Mesothelial cell of epicardium (in vitro differentiated cells): ENCODE measurements at regions not wholly inside any gene's neighbourhood (a gene's known extent, or its start where the extent isn't known, plus 50 kb on each side); places are given as distances from the start of the nearest gene placed in this dataset.

Experiments
- DNase-seq, 2 experiments: peaks; one replicate each; pipeline ENCODE4 v3.0.0; 2021; ENCODE audit warnings: low spot score in 2 of 2; ENCODE audit not compliant: unreplicated experiment in 2 of 2
- H3K27ac Mint-ChIP-seq: 2 replicates; pipeline ENCODE4 v1.8.0; 2021; ENCODE audit warnings: mixed read lengths
- H3K27me3 Mint-ChIP-seq: 2 replicates; pipeline ENCODE4 v1.8.0; 2021; ENCODE audit warnings: low read depth, mixed read lengths
- H3K36me3 Mint-ChIP-seq: 2 replicates; pipeline ENCODE4 v1.8.0; 2021; ENCODE audit warnings: mixed read lengths
- H3K4me1 Mint-ChIP-seq: 2 replicates; pipeline ENCODE4 v1.8.0; 2021; ENCODE audit warnings: mixed read lengths
- H3K4me3 Mint-ChIP-seq: 2 replicates; pipeline ENCODE4 v1.8.0; 2021; ENCODE audit warnings: mild to moderate bottlenecking, moderate library complexity, mixed read lengths
- H3K9me3 Mint-ChIP-seq: 2 replicates; pipeline ENCODE4 v1.8.0; 2021; ENCODE audit warnings: mixed read lengths
- TF ChIP-seq, protein P1 (sequence below): fragments of 200-600 bp; sonication (generic); IDR thresholded peaks from one replicate; pipeline ENCODE4 v1.5.0; 2021; ENCODE audit warnings: antibody characterized with exemption; ENCODE audit not compliant: unreplicated experiment

GRCh38 chr2:129443235-129443864 is 536.1 kb upstream of the RAB6C start:
- DNase-seq: no peak
- Mint-ChIP-seq H3K36me3 (no peaks in the 10 kb centered on the region), H3K4me1 (peaks cover 16% of the 10 kb centered on the region), H3K27ac (peak overlapping the region; percentile 40), H3K4me3 (no peak overlapping the region), H3K9me3 (no peaks in the 10 kb centered on the region), H3K27me3 (peaks cover 19% of the 10 kb centered on the region)
- TF ChIP-seq, protein P1, sequence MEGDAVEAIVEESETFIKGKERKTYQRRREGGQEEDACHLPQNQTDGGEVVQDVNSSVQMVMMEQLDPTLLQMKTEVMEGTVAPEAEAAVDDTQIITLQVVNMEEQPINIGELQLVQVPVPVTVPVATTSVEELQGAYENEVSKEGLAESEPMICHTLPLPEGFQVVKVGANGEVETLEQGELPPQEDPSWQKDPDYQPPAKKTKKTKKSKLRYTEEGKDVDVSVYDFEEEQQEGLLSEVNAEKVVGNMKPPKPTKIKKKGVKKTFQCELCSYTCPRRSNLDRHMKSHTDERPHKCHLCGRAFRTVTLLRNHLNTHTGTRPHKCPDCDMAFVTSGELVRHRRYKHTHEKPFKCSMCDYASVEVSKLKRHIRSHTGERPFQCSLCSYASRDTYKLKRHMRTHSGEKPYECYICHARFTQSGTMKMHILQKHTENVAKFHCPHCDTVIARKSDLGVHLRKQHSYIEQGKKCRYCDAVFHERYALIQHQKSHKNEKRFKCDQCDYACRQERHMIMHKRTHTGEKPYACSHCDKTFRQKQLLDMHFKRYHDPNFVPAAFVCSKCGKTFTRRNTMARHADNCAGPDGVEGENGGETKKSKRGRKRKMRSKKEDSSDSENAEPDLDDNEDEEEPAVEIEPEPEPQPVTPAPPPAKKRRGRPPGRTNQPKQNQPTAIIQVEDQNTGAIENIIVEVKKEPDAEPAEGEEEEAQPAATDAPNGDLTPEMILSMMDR: no peak

DNA sequence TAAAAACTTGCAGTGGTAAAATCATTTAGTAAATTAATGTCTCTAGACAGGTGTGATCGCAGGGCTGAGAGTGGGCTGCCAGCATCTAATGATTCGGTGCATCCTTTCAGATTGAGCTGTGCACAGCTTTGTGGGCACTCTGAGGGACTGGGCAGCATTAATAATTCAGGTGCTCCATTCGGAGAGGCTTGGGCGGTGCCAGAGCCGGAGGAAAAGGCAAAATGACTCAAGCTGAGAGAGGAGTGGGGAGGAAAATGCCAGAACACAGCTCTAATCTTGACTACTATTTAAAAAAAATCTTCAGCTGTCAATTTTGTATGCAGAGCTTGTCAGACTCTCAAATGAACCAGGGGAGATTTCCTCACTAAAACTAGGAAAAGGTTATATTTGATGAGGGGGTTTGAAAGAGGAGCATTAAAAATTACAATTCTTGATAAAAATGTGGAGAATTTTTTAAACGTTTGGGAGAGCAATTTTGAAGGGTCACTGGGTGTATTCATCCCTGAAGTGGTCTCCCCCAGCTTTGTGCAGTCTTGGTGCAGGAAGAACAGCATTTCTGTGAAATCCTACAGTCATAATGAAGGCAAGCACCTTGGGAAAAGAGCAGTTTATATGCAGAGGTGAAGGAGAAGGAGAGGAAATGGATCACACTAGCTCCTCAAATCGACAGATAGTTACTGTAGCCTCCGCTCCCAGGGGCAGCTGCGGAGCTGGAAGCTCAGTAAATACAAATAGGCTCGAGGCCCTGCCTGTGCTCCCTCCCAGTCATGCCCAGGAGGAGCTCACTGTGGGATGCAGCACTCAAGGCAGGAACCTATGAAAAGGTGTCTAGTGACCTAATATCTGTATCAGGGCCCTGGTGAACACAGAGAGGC is 535.4 kb upstream of the RAB6C start:
- Mint-ChIP-seq H3K36me3 (no peaks in the 10 kb centered on the region), H3K4me1 (peaks cover 15% of the 10 kb centered on the region), H3K4me3 (no peak overlapping the region), H3K9me3 (no peaks in the 10 kb centered on the region), H3K27me3 (peaks cover 27% of the 10 kb centered on the region), H3K27ac (no peak overlapping the region)
- TF ChIP-seq, protein P1: no peak
- DNase-seq: no peak

DNA sequence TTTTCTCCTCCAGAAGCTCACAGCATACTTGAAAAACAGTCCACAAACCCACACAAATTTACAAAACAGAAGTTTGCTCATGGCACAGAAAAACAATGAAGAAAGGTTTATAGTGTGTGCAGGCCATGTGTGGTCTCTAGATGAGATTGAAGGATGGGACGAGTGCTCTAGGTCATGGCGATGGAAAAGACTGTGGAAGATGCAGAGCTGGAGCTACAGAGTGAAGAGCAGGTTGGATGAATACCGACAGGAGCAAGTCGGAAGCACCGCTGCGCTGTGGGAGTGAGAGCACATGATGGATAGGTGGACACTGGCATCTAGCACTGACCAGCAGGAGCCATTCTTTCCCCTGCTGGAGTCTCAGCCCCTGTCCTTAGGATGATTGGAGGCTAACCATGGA is 534.7 kb upstream of the RAB6C start:
- Mint-ChIP-seq H3K27me3 (peaks cover 28% of the 10 kb centered on the region), H3K9me3 (no peaks in the 10 kb centered on the region), H3K4me1 (peaks cover 15% of the 10 kb centered on the region), H3K27ac (no peak overlapping the region), H3K36me3 (no peaks in the 10 kb centered on the region), H3K4me3 (no peak overlapping the region)
- DNase-seq: no peak
- TF ChIP-seq, protein P1: no peak

GRCh38 chr2:129456691-129457090 is 522.8 kb upstream of the RAB6C start:
- no peak overlapping the region for H3K4me3 Mint-ChIP-seq
- no peaks in the 10 kb centered on the region for H3K36me3 Mint-ChIP-seq
- peaks cover 8% of the 10 kb centered on the region for H3K9me3 Mint-ChIP-seq
- peaks cover 41% of the 10 kb centered on the region for H3K27me3 Mint-ChIP-seq
- TF ChIP-seq, protein P1: no peak
- no peak overlapping the region for H3K27ac Mint-ChIP-seq
- DNase-seq: no peak
- H3K4me1 Mint-ChIP-seq: no peaks in the 10 kb centered on the region

DNA sequence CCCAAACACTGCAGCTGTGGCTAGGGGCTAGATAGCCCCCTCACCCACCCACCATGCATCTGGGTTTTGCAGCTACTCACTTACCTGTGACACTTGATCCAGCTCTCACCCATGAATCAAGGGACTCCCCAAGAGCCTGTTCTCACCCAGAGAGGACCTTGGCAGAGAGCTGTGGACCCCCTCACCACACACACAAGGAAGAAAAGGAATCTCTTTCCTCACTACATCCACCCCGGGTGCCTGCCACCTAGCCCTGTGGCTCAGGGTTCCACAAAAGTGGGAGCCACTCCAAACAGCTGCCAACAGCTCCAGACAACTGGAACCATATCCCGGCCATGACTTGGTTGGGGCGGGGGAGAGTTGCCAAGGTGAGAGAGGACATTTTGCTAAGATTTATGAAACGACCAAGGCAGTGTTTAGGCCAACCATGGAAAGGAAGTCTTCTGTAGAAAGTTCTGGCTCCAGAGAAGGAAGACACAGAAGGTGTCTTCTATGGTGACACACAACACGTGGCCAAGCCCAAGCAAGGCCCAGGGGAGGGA is 522.1 kb upstream of the RAB6C start:
- no peak overlapping the region for H3K27ac Mint-ChIP-seq
- peaks cover 35% of the 10 kb centered on the region for H3K27me3 Mint-ChIP-seq
- no peaks in the 10 kb centered on the region for H3K36me3 Mint-ChIP-seq
- no peak for DNase-seq
- H3K4me1 Mint-ChIP-seq: no peaks in the 10 kb centered on the region
- TF ChIP-seq, protein P1: no peak
- H3K4me3 Mint-ChIP-seq: no peak overlapping the region
- H3K9me3 Mint-ChIP-seq: peaks cover 8% of the 10 kb centered on the region
